Stomach (tissue), 4 donors: ENCODE measurements at regions not wholly inside any gene's neighbourhood (a gene's known extent, or its start where the extent isn't known, plus 50 kb on each side); places are given as distances from the start of the nearest gene placed in this dataset.

Experiments
- EP300 ChIP-seq: sonication (generic); formaldehyde crosslinking; IDR thresholded peaks from one replicate; pipeline ENCODE4 v1.6.1; 2017; ENCODE audit warnings: antibody characterized with exemption
- POLR2A ChIP-seq, 4 donors: fragments of 450-650 bp; IDR thresholded peaks; one replicate each; pipeline ENCODE4 v1.6.1; 2016; ENCODE audit warnings: antibody characterized with exemption in 4 of 4, control low read depth in 2 of 4, mild to moderate bottlenecking in 1 of 4, moderate library complexity in 1 of 4
- TF ChIP-seq, protein P1 (sequence below), 7 experiments: fragments of 450-650 bp in 4 of 7; fragments of 200-600 bp in 3 of 7; sonication (generic) in 3 of 7; IDR thresholded peaks; one replicate each; pipeline ENCODE4 v1.5.1; 2016 to 2019; ENCODE audit warnings: antibody characterized with exemption in 7 of 7, control low read depth in 2 of 7, mild to moderate bottlenecking in 1 of 7

DNA sequence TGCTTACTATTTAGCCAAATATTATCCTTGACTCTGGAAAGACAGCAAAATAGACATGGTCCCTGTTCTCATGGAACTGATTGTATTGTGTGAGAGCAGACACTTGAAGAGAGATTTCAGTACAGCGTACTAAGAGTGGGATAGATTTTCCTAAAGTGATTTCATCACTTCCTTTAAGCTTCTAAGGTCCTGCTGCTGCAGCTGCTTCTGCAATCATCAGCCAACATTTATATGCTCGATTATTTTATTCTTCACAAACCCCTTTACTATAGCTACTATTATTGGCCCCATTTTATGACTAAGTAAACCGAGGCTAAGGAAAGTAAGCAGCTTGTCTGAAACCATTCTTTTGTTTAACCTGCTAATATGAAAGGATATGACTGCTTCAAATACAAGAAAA, 137.7 kb downstream of the SPATA31D1 start:
- TF ChIP-seq EP300 (no peak), POLR2A (IDR thresholded peaks at IDR 0.05) (no peak)
- TF ChIP-seq, protein P1, sequence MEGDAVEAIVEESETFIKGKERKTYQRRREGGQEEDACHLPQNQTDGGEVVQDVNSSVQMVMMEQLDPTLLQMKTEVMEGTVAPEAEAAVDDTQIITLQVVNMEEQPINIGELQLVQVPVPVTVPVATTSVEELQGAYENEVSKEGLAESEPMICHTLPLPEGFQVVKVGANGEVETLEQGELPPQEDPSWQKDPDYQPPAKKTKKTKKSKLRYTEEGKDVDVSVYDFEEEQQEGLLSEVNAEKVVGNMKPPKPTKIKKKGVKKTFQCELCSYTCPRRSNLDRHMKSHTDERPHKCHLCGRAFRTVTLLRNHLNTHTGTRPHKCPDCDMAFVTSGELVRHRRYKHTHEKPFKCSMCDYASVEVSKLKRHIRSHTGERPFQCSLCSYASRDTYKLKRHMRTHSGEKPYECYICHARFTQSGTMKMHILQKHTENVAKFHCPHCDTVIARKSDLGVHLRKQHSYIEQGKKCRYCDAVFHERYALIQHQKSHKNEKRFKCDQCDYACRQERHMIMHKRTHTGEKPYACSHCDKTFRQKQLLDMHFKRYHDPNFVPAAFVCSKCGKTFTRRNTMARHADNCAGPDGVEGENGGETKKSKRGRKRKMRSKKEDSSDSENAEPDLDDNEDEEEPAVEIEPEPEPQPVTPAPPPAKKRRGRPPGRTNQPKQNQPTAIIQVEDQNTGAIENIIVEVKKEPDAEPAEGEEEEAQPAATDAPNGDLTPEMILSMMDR (IDR thresholded peaks at IDR 0.05), result no peak
